ENCODE measurements at regions not wholly inside any gene's neighbourhood (a gene's known extent, or its start where the extent isn't known, plus 50 kb on each side); places are given as distances from the start of the nearest gene placed in this dataset.

DNA sequence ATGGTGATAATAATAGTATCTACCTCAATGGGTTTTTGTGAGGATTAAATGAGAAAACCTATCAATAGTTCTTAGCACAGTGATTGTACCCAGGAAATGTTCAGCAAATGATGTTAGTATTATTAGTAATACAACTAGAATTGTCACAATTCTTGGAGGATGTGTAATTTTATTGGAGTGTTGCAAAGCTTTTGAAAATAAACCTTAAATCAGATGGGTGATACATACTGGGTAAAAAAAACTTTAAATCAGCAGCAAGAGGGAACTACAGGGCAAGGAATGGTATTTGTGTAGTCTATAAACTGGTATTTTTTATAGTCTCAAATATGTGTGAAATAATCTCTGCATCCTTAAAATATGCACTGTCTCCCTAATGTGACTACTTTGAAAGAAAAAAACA lies 371.6 kb downstream of the PIK3R1 start:
- no peak for DNase-seq (ENCODE audit: low read depth)

DNA sequence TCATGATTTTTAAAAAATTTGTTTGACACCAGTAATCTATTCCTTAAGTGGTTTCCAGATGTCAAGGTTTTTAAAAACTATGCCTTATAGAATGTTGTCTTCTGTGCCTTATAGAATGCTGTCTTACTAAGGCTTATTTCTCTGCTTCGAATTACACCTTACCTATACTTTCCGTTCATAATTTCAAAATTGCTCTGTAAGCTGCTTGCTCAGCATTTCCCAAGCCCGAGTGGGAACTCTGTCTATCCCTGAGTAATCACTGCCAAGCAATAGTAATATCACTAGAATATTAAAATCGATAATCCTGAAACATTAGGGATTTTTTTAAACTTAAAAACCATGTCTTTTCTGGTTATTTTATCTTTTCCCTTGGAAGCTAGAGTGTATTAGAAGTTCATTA lies 376.3 kb downstream of the PIK3R1 start:
- no peak for DNase-seq (ENCODE audit: low read depth)

- DNase-seq (ENCODE audit: low read depth) = no peak
Observed at GRCh38 chr5:68592351-68592750, 376.8 kb downstream of the PIK3R1 start.

DNA sequence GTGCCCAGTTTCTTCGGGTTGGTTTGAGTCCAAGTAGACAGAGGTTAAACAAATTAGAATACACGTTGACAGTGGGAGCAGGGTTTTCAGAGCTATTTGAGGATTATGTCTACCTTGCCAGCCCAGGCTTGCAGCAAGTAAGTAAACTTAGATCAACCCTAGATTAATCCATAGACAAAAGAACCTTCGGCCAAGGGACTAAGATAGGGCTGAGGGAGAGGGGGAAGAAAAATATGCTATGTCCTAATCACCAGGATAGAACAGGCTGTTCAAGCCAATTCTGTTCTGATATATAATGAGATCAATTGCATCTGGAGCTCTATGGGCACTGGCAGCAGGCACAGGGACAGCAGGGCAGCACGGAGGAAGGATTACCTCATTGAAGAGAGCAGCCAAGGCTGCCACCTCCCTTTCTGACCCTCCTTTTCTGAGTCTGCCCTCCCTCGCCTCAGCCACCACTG lies 377.7 kb downstream of the PIK3R1 start:
- no peak for DNase-seq (ENCODE audit: low read depth)

- no peak for DNase-seq (ENCODE audit: low read depth)
Observed at GRCh38 chr5:68612972-68613371, 397.4 kb downstream of the PIK3R1 start.

DNA sequence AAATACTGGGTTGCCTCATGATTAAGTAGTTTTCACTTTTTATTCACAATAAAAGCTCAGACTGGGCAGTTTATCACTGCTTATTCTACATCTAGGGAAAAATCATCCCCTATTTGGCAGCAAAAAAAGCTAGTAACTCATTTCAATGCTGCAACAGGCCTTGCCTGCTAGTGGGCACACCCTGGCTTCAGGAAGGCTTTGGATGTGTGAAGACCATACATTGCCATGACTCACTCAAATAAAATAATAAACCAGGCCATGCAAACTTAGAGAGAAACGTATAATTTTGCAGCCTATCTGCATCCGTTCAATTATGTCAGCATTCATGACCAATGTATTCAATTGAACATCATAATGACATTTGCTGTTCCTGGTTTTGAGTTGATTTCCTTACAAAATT lies 402.9 kb downstream of the PIK3R1 start:
- no peak for DNase-seq (ENCODE audit: low read depth)

DNA sequence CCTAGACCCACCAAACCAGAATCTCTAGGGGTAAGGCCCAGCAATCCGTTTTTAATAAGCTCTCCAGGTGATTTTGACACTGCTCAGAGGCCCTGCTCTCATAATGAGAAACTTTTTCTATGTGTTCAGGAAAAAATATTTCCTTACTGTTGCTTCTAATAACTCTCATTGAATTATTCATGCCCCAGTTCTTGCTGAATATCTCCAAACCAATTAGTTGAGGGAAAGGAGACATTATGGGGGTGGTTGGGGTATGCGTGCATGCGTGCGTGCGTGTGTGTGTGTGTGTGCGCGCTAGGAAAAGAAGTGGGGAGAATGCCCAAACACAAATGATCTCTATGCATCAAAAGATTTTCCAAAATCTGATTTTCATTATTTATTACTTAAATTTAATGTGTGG lies 411.4 kb downstream of the PIK3R1 start:
- no peak for DNase-seq (ENCODE audit: low read depth)

DNA sequence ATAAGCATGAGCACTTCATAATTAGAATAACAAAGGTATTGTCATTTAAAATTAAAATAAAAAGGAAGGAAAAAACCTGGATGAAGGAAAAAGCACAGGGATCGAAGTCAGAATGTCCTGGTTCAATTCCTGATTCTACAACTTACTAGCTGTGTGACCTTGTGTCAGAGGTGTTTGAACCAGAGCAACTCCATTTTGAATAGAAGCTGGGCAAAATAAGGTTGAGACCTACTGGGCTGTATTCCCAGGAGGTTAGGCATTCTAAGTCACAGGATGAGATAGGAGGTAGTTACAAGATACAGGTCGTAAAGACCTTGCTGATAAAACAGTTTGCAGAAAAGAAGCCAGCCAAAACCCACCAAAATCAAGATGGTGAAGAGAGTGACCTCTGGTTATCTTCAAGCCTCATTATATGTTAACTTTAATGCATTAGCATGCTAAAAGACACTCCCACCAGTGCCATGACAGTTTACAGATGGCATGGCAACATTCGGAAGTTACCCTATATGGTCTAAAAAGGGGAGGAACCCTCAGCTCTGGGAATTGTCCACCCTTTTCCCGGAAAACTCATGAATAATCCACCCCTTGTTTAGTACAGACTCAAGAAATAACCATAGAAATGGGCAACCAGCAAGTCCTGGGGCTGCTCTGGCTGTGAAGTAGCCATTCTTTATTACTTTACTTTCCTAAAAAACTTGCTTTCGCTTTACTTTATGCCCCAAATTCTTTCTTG lies 412.7 kb downstream of the PIK3R1 start:
- no peak for DNase-seq (ENCODE audit: low read depth)

DNA sequence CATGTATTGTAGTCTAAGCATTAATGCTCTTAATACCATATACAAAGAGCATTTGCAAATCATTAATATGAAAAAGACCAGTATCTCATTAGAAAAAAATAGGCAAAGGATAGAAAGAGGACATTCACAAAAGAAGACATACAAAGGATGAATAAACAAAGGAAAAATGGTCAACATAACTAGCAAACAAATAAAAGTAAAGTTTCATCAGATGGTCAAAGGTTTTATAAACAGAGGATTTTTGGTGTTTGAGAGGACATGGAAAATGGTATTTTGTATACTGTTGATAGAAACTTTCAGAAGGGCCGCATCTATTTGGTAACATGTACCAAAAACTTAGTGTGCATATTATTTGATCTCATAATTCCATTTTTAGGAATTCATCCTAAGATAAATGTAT lies 414.8 kb downstream of the PIK3R1 start:
- DNase-seq (ENCODE audit: low read depth) = no peak

DNA sequence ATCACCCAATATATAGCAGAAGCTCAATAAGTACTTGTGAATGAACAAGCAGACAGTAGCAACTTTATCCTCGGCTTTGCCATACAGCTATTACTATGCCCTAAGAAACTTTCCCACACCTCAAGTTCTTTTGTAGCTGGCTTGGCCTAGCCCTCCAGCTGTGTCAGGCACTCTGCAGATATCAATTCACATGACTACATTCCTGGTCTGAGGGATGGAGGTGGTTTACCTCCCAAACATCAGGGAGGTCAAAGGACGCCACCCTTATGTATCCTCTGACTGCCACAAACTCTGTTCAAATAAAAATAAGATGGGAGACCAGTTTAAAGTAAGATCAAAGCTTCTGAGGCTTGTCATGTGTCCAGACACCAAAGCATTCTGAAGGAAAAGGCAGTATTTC lies 416.3 kb downstream of the PIK3R1 start:
- DNase-seq (ENCODE audit: low read depth) = no peak

DNA sequence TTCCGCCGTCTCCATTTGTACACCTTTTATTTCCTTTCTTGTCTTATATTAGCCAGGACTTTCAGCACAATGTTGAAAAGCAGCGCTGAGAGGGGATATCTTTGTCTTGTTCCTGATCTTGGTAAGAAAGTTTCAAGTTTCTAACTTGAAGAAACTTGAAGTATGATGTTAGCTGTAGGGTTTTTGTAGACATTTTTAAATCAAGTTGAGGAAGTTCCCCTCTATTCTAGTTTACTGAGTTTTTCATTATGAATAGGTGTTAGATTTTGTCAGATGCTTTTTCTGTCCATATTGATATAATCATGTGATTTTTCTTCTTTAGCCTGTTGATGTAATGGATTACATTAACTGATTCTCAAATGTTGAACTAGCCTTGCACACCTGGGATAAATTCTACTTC lies 425.7 kb downstream of the PIK3R1 start:
- no peak for DNase-seq (ENCODE audit: low read depth)

GRCh38 chr5:68643064-68643463 lies 427.5 kb downstream of the PIK3R1 start:
- DNase-seq (ENCODE audit: low read depth) = no peak

DNA sequence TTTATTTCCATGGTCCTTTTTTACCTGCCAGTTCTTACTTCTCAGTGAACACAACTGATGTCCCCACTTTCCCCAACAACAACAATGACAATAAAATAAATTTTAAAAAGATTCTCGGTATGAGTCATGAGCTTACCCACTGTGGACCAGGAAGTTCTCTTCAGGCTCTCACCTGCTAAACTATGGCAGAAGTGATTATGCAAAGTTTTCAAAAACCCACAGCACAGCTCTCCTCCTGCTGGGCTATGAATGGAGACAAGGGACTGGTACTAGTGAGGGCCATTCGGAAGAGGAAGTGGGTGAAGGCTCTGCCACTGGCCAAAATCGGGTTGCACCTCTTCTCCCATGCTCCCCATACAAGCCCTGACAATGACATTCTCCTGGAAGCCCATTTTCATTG lies 429.4 kb downstream of the PIK3R1 start:
- DNase-seq (ENCODE audit: low read depth) = no peak

DNA sequence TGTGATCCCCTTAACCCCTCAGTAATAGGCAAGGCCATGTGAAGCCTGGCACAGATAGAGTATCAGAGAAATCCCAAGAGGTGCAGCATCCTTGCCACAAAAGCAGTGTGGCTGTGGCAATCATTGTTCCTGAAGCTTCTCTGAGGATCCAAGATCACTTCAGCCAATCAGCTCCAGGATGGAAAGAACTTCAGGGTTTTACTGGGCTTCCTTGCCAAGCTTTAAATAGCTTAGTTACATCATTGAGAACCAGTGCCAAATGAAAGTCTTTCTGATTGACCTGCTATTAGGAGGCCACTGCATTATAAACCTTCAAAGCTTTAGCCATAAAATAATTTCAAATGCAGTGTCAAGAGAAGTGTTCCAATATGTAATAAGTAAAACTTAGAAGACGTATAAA lies 430.6 kb downstream of the PIK3R1 start:
- no peak for DNase-seq (ENCODE audit: low read depth)

DNA sequence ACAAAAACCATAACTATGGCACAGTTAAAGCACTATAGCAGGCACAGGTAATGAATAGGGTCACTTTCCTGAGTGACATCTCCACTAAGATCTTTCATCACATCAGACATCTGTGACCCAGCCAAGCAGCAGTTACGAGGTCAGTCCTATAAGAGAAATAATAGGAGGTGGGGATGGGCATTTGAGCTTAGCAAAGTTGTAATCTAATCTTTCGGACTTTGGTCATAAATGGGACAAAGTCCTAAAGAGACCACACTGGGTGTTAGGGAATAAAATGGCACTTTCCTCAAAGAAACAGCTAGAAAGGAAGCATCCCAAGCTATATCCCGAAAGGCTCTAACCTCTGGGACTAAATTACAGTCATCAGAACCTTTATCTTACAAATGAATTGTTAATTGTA lies 432.2 kb downstream of the PIK3R1 start:
- DNase-seq (ENCODE audit: low read depth) = no peak

DNA sequence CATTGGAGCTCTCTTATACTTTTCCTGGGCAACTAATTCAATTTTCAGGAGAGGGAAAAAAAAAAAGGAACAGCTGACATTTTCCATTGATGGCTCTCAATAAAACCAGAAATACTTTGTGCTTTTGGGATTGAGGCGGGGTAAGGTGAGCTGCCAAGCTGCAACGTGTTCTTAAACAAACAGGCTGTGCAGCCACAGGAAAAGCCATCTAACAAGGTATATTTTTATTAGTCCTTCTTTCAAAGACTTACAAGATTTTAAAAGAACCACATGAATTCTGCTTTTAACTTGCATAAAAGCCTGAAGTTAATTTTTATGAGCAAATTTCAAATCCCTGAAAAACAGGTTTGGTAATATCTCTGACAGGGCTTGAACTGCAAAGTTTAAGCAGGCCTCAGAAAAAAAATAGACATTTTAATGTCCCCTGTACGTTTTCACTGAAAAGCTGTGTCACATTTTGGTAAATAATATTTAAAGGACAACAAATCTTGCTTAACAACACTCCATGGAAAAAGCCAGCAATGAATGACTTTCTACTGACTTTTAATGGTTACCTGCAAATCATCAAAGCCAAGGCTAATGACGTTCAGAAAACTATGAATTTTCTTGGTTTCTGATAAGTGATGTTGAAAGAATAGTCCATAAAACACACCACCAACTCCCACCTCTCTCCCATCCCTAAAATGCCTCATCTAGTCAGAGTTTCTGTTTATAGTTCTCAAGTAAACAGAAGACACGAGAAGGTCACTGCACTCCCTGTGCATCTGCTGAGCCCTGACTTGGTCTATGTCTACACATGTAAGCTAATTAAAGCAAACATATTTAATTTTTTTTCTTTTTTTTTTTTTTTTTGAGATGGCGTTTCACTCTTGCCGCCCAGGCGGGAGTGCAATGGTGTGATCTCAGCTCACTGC lies 433.6 kb downstream of the PIK3R1 start:
- no peak for DNase-seq (ENCODE audit: low read depth)

- DNase-seq (ENCODE audit: low read depth) = no peak
Observed at GRCh38 chr5:68652534-68652965, 437.0 kb downstream of the PIK3R1 start.

GRCh38 chr5:68653471-68653870 lies 437.9 kb downstream of the PIK3R1 start:
- DNase-seq (ENCODE audit: low read depth) = no peak

GRCh38 chr5:68657055-68657961 lies 436.5 kb upstream of the SLC30A5 start:
- no peak for DNase-seq (ENCODE audit: low read depth)

- no peak for DNase-seq (ENCODE audit: low read depth)
Observed at GRCh38 chr5:68658810-68659372, 434.9 kb upstream of the SLC30A5 start.

- no peak for DNase-seq (ENCODE audit: low read depth)
Observed at GRCh38 chr5:68659881-68660280, 433.9 kb upstream of the SLC30A5 start.

- DNase-seq (ENCODE audit: low read depth) = no peak
Observed at GRCh38 chr5:68661237-68661636, 432.6 kb upstream of the SLC30A5 start.
